Astrocyte of the spinal cord (primary cell): ENCODE measurements at regions not wholly inside any gene's neighbourhood (a gene's known extent, or its start where the extent isn't known, plus 50 kb on each side); places are given as distances from the start of the nearest gene placed in this dataset.
A peak's percentile ranks its signal among the peaks of the same experiment; 100 is the strongest.

ENCODE experiments used
- DNase-seq: peaks from one replicate; pipeline ENCODE4 v3.0.0; 2011; ENCODE audit warnings: low read depth, low spot score
- H3K4me3 ChIP-seq: 2 replicates; pipeline ENCODE4 v1.5.1; 2011; ENCODE audit warnings: low read depth, mild to moderate bottlenecking, low read length, moderate library complexity
- CTCF ChIP-seq: IDR thresholded peaks from 2 replicates; pipeline ENCODE4 v1.5.1; 2012; ENCODE audit warnings: low read depth, mild to moderate bottlenecking, low read length, inconsistent platforms
- in situ Hi-C: cut with HindIII; loops from 2 replicates; pipeline ENCODE4 v1.10.0; 2017; ENCODE audit warnings: low sequenced_read_pairs

DNA sequence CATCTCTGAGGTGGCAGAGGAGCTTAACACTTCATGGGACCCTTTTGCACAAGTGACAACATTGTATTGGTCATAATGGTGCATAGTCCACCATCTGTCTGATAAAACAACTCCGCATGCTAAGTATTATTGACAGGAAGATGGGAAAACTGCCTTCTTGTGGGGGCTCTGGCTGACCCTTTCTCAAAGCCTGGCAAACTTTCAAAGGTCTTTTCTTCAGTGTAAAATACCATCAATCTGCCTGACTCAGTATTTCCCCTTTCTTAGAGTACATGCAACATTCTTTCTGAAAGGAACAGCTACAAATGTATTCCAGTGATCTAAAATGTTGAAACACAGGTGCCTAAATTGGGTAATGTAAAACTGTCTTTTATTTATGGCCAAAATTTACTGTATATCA lies 89.1 kb downstream of the NAA11 start:
- no peak for DNase-seq
- no peak overlapping the region for H3K4me3 ChIP-seq
- no peak for TF ChIP-seq CTCF
- in situ Hi-C loops: no loop called here

- no peak for DNase-seq
- in situ Hi-C loops: no loop called here
- H3K4me3 ChIP-seq: no peak overlapping the region
- TF ChIP-seq CTCF: no peak
Measured at GRCh38 chr4:79235095-79235494, 90.8 kb downstream of the NAA11 start.

- no peak for TF ChIP-seq CTCF
- DNase-seq: no peak
- in situ Hi-C loops: no loop called here
- H3K4me3 ChIP-seq: no peak overlapping the region
Measured at GRCh38 chr4:79233820-79234219, 92.0 kb downstream of the NAA11 start.

- H3K4me3 ChIP-seq: no peak overlapping the region
- peak; percentile 1 for DNase-seq
- TF ChIP-seq CTCF: no peak
- in situ Hi-C loops: no loop called here
Measured at GRCh38 chr4:79232540-79232939, 93.3 kb downstream of the NAA11 start.

GRCh38 chr4:79227860-79228259 lies 98.0 kb downstream of the NAA11 start:
- H3K4me3 ChIP-seq: no peak overlapping the region
- no peak for TF ChIP-seq CTCF
- in situ Hi-C loops: no loop called here
- DNase-seq: peak; percentile 5

DNA sequence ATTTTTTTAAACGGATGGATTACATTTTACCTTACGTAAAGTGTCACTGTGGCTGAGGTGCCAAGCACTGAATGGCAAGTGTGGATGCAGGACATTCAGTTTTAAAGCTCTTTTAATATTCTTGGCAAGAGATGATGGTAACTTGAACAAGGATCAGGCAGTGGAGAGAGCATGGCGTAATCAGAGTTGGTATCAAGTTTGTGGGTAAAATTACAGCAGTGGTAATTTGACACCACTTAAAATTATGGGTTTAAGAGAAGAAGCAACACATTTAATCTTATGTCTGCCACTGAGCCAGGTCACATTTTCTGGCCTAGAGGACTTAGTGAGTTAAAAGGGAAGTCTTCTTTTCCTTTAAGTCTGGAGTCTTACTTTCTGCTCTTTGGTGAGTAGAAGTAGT lies 100.5 kb downstream of the NAA11 start:
- DNase-seq: no peak
- no peak overlapping the region for H3K4me3 ChIP-seq
- no peak for TF ChIP-seq CTCF
- in situ Hi-C loops: no loop called here

DNA sequence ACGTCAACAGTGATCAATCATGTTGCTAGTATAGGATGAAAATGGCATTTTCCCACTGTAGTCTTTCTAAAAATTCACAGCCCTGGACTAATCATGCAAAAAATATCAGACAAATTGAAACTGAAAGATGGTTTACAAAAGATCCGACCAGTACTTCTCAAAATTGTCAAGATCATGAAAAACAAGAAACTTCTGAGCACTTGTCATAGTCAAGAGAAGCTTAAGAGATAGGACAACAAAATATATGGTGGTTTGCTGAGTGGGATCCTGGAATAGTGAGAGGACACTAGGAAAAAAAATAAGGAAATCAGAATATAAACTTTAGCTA lies 101.1 kb downstream of the NAA11 start:
- no peak for TF ChIP-seq CTCF
- no peak overlapping the region for H3K4me3 ChIP-seq
- DNase-seq: no peak
- in situ Hi-C loops: no loop called here
